SK-N-SH (cell line): ENCODE measurements at regions not wholly inside any gene's neighbourhood (a gene's known extent, or its start where the extent isn't known, plus 50 kb on each side); places are given as distances from the start of the nearest gene placed in this dataset.

Experiments
- EZH2phosphoT487 ChIP-seq: fragments of 200-600 bp; sonication (generic); IDR thresholded peaks from 2 replicates; pipeline ENCODE4 v1.6.1; 2017; ENCODE audit warnings: low read depth, mixed run types, mild to moderate bottlenecking, antibody characterized with exemption, moderate library complexity, borderline replicate concordance
- FOXM1 ChIP-seq: IDR thresholded peaks from 2 replicates; pipeline ENCODE4 v1.4.0; 2012; ENCODE audit warnings: low read depth, mild to moderate bottlenecking
- GATA2 ChIP-seq: sonication (generic); formaldehyde crosslinking; IDR thresholded peaks from 2 replicates; pipeline ENCODE4 v1.5.0; 2020; ENCODE audit warnings: mild to moderate bottlenecking, missing genetic modification reagents
- MXI1 ChIP-seq: IDR thresholded peaks from 2 replicates; pipeline ENCODE4 v1.6.1; 2012; ENCODE audit warnings: mild to moderate bottlenecking, low read depth, low read length, improper control_type of control experiment
- NRF1 ChIP-seq: IDR thresholded peaks from 2 replicates; pipeline ENCODE4 v1.6.1; 2012; ENCODE audit warnings: low read depth, mild to moderate bottlenecking, low read length
- REST ChIP-seq: IDR thresholded peaks from 2 replicates; pipeline ENCODE4 v1.6.1; 2012; ENCODE audit warnings: mild to moderate bottlenecking, low read depth, low read length, moderate library complexity
- RFX5 ChIP-seq: IDR thresholded peaks from 2 replicates; pipeline ENCODE4 v1.6.1; 2012; ENCODE audit warnings: mild to moderate bottlenecking, improper control_type of control experiment, low read length
- RXRA ChIP-seq: IDR thresholded peaks from 2 replicates; pipeline ENCODE4 v1.4.0; 2012; ENCODE audit warnings: low read depth, mild to moderate bottlenecking, borderline replicate concordance
- TAF1 ChIP-seq: IDR thresholded peaks from 2 replicates; pipeline ENCODE4 v1.6.1; 2012; ENCODE audit warnings: low read depth, mild to moderate bottlenecking, low read length, moderate library complexity, borderline replicate concordance
- TEAD4 ChIP-seq: IDR thresholded peaks from 2 replicates; pipeline ENCODE4 v1.4.0; 2012; ENCODE audit warnings: mild to moderate bottlenecking, borderline replicate concordance; ENCODE audit not compliant: insufficient read depth
- YY1 ChIP-seq: IDR thresholded peaks from 2 replicates; pipeline ENCODE4 v1.4.0; 2012; ENCODE audit warnings: low read depth, mild to moderate bottlenecking
- ZBTB33 ChIP-seq: IDR thresholded peaks from 2 replicates; pipeline ENCODE4 v1.4.0; 2012; ENCODE audit warnings: low read depth, borderline replicate concordance
- TF ChIP-seq, protein P1 (sequence below): fragments of 150-350 bp; IDR thresholded peaks from 2 replicates; pipeline ENCODE4 v1.6.1; 2017; ENCODE audit warnings: antibody characterized with exemption, low read length, low read depth, borderline replicate concordance
- TF ChIP-seq, protein P2 (sequence below): fragments of 200-600 bp; sonication (generic); IDR thresholded peaks from 2 replicates; pipeline ENCODE4 v1.6.1; 2017; ENCODE audit warnings: antibody characterized with exemption, mild to moderate bottlenecking, moderate library complexity

GRCh38 chr16:17013038-17013437, 457.7 kb downstream of the XYLT1 start:
- TF ChIP-seq, protein P1, sequence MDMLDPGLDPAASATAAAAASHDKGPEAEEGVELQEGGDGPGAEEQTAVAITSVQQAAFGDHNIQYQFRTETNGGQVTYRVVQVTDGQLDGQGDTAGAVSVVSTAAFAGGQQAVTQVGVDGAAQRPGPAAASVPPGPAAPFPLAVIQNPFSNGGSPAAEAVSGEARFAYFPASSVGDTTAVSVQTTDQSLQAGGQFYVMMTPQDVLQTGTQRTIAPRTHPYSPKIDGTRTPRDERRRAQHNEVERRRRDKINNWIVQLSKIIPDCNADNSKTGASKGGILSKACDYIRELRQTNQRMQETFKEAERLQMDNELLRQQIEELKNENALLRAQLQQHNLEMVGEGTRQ: no peak
- TF ChIP-seq, protein P2, sequence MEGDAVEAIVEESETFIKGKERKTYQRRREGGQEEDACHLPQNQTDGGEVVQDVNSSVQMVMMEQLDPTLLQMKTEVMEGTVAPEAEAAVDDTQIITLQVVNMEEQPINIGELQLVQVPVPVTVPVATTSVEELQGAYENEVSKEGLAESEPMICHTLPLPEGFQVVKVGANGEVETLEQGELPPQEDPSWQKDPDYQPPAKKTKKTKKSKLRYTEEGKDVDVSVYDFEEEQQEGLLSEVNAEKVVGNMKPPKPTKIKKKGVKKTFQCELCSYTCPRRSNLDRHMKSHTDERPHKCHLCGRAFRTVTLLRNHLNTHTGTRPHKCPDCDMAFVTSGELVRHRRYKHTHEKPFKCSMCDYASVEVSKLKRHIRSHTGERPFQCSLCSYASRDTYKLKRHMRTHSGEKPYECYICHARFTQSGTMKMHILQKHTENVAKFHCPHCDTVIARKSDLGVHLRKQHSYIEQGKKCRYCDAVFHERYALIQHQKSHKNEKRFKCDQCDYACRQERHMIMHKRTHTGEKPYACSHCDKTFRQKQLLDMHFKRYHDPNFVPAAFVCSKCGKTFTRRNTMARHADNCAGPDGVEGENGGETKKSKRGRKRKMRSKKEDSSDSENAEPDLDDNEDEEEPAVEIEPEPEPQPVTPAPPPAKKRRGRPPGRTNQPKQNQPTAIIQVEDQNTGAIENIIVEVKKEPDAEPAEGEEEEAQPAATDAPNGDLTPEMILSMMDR: no peak
- no peak for TF ChIP-seq NRF1
- no peak for TF ChIP-seq YY1
- TF ChIP-seq TAF1: no peak
- TF ChIP-seq ZBTB33: no peak
- no peak for TF ChIP-seq EZH2phosphoT487
- TF ChIP-seq GATA2 (CRISPR knock-in tag): no peak
- TF ChIP-seq FOXM1: no peak
- TF ChIP-seq REST: no peak
- TF ChIP-seq MXI1: no peak
- no peak for TF ChIP-seq TEAD4
- TF ChIP-seq RFX5: no peak
- TF ChIP-seq RXRA: no peak
